GM18951 (cell line): ENCODE measurements at regions not wholly inside any gene's neighbourhood (a gene's known extent, or its start where the extent isn't known, plus 50 kb on each side); places are given as distances from the start of the nearest gene placed in this dataset.

Source experiments
- POLR2A ChIP-seq: IDR thresholded peaks from 4 replicates; pipeline ENCODE4 v1.6.1; 2011; ENCODE audit warnings: mild to moderate bottlenecking; ENCODE audit not compliant: insufficient read length, insufficient read depth; ENCODE audit errors: extremely low read depth
- in situ Hi-C: fragments of 300-500 bp; cut with MboI; formaldehyde crosslinking; loops from one replicate; pipeline ENCODE4 v1.12.0; 2022; ENCODE audit warnings: low sequenced_read_pairs, mixed read lengths, inconsistent platforms; ENCODE audit not compliant: unreplicated experiment

- TF ChIP-seq POLR2A = no peak
- in situ Hi-C loops = no loop called here
Measured at GRCh38 chr12:114770323-114770722, 86.3 kb upstream of the TBX3 start.

GRCh38 chr12:114769634-114770033 lies 85.7 kb upstream of the TBX3 start:
- in situ Hi-C loops = no loop called here
- TF ChIP-seq POLR2A = no peak

GRCh38 chr12:114767906-114768722 lies 84.1 kb upstream of the TBX3 start:
- no peak for TF ChIP-seq POLR2A
- in situ Hi-C loops = no loop called here

GRCh38 chr12:114767084-114767760 lies 83.2 kb upstream of the TBX3 start:
- no peak for TF ChIP-seq POLR2A
- in situ Hi-C loops = no loop called here

- in situ Hi-C loops = no loop called here
- no peak for TF ChIP-seq POLR2A
Measured at GRCh38 chr12:114765960-114766691, 82.2 kb upstream of the TBX3 start.

GRCh38 chr12:114764510-114764909 lies 80.5 kb upstream of the TBX3 start:
- in situ Hi-C loops = no loop called here
- no peak for TF ChIP-seq POLR2A

GRCh38 chr12:114762490-114763110 lies 78.6 kb upstream of the TBX3 start:
- TF ChIP-seq POLR2A = no peak
- in situ Hi-C loops = no loop called here

GRCh38 chr12:114760151-114760877 lies 76.3 kb upstream of the TBX3 start:
- in situ Hi-C loops = no loop called here
- TF ChIP-seq POLR2A = no peak

GRCh38 chr12:114759635-114760034 lies 75.7 kb upstream of the TBX3 start:
- in situ Hi-C loops = no loop called here
- TF ChIP-seq POLR2A = no peak

- TF ChIP-seq POLR2A = no peak
- in situ Hi-C loops = no loop called here
Measured at GRCh38 chr12:114757684-114758325, 73.8 kb upstream of the TBX3 start.

GRCh38 chr12:114752217-114752616 lies 68.2 kb upstream of the TBX3 start:
- in situ Hi-C loops = no loop called here
- no peak for TF ChIP-seq POLR2A

- in situ Hi-C loops = no loop called here
- no peak for TF ChIP-seq POLR2A
Measured at GRCh38 chr12:114751712-114752111, 67.7 kb upstream of the TBX3 start.
